Brain microvascular endothelial cell (primary cell): ENCODE measurements at regions not wholly inside any gene's neighbourhood (a gene's known extent, or its start where the extent isn't known, plus 50 kb on each side); places are given as distances from the start of the nearest gene placed in this dataset.

Source experiments
- DNase-seq: peaks from one replicate; pipeline ENCODE4 v3.0.0-alpha.2; 2020
- H3K27ac ChIP-seq: fragments of 250-450 bp; sonication (Bioruptor Pico); 2 replicates; pipeline ENCODE4 v1.5.1; 2020; ENCODE audit warnings: mild to moderate bottlenecking, moderate library complexity
- H3K27me3 ChIP-seq: fragments of 250-450 bp; sonication (Bioruptor Pico); replicated peaks from 2 replicates; pipeline ENCODE4 v1.5.1; 2020; ENCODE audit warnings: mild to moderate bottlenecking
- H3K36me3 ChIP-seq: fragments of 250-450 bp; sonication (Bioruptor Pico); replicated peaks from 2 replicates; pipeline ENCODE4 v1.5.1; 2020; ENCODE audit warnings: mild to moderate bottlenecking
- H3K4me3 ChIP-seq: 2 replicates; pipeline ENCODE4 v1.5.1; 2011; ENCODE audit warnings: low read depth, mild to moderate bottlenecking, control low read depth, low read length, moderate library complexity
- CTCF ChIP-seq: IDR thresholded peaks from 2 replicates; pipeline ENCODE4 v1.5.1; 2011; ENCODE audit warnings: low read depth, mild to moderate bottlenecking, moderate library complexity, low read length, control low read depth, inconsistent platforms; ENCODE audit errors: missing control alignments
- in situ Hi-C: cut with HindIII; loops from 2 replicates; pipeline ENCODE4 v1.10.0; 2017; ENCODE audit warnings: low sequenced_read_pairs, low pct_ligation_motif_present

- no peaks in the 10 kb centered on the region for H3K27me3 ChIP-seq
- TF ChIP-seq CTCF = no peak
- peak overlapping the region; percentile 95 for H3K27ac ChIP-seq
- in situ Hi-C loops = no loop called here
- DNase-seq = peak; percentile 62
- no peaks in the 10 kb centered on the region for H3K36me3 ChIP-seq
- H3K4me3 ChIP-seq = no peak overlapping the region
Measured at GRCh38 chr2:55099878-55100820, 49.9 kb upstream of the RTN4 start.
